Activated naive CD4-positive, alpha-beta T cell treated with anti-CD3 and anti-CD28 coated beads, Interleukin-2, amount 10 ng/mL, durations not matched to agents 7 days and 5 days (primary cell): ENCODE measurements at regions not wholly inside any gene's neighbourhood (a gene's known extent, or its start where the extent isn't known, plus 50 kb on each side); places are given as distances from the start of the nearest gene placed in this dataset.

Experiments used
- CTCF ChIA-PET: fragments of 350-600 bp; sonication (Branson Sonifier 250); formaldehyde crosslinking; loops from one replicate; lab custom pipeline; 2021; ENCODE audit warnings: antibody characterized with exemption; lab: Charles Lee
- DNase-seq: peaks from one replicate; pipeline ENCODE4 v3.0.0-alpha.2; 2020
- H3K27ac Mint-ChIP-seq: one replicate; pipeline ENCODE4 v1.8.0; 2021; ENCODE audit warnings: mild to moderate bottlenecking, moderate library complexity, mixed read lengths
- H3K27me3 Mint-ChIP-seq: one replicate; pipeline ENCODE4 v1.8.0; 2021; ENCODE audit warnings: mild to moderate bottlenecking, mixed read lengths
- H3K36me3 Mint-ChIP-seq: one replicate; pipeline ENCODE4 v1.8.0; 2021; ENCODE audit warnings: mixed read lengths
- H3K4me1 Mint-ChIP-seq: one replicate; pipeline ENCODE4 v1.8.0; 2021; ENCODE audit warnings: mixed read lengths
- H3K4me3 Mint-ChIP-seq: one replicate; pipeline ENCODE4 v1.8.0; 2021; ENCODE audit warnings: mild to moderate bottlenecking, moderate library complexity, mixed read lengths
- H3K9me3 Mint-ChIP-seq: one replicate; pipeline ENCODE4 v1.8.0; 2021; ENCODE audit warnings: mixed read lengths

GRCh38 chr16:17724242-17724898 is 253.6 kb upstream of the XYLT1 start:
- H3K4me3 Mint-ChIP-seq = no peak overlapping the region
- H3K27me3 Mint-ChIP-seq = no peaks in the 10 kb centered on the region
- DNase-seq = no peak
- H3K4me1 Mint-ChIP-seq = no peaks in the 10 kb centered on the region
- CTCF ChIA-PET = no interaction called here
- H3K27ac Mint-ChIP-seq = no peak overlapping the region
- no peaks in the 10 kb centered on the region for H3K9me3 Mint-ChIP-seq
- no peaks in the 10 kb centered on the region for H3K36me3 Mint-ChIP-seq

GRCh38 chr16:17723531-17724134 is 252.9 kb upstream of the XYLT1 start:
- no peaks in the 10 kb centered on the region for H3K27me3 Mint-ChIP-seq
- DNase-seq = no peak
- no peak overlapping the region for H3K4me3 Mint-ChIP-seq
- H3K27ac Mint-ChIP-seq = no peak overlapping the region
- no peaks in the 10 kb centered on the region for H3K9me3 Mint-ChIP-seq
- no peaks in the 10 kb centered on the region for H3K36me3 Mint-ChIP-seq
- no peaks in the 10 kb centered on the region for H3K4me1 Mint-ChIP-seq
- CTCF ChIA-PET = no interaction called here

- CTCF ChIA-PET = no interaction called here
- H3K4me3 Mint-ChIP-seq = no peak overlapping the region
- no peak overlapping the region for H3K27ac Mint-ChIP-seq
- no peaks in the 10 kb centered on the region for H3K36me3 Mint-ChIP-seq
- H3K9me3 Mint-ChIP-seq = no peaks in the 10 kb centered on the region
- no peaks in the 10 kb centered on the region for H3K27me3 Mint-ChIP-seq
- no peak for DNase-seq
- no peaks in the 10 kb centered on the region for H3K4me1 Mint-ChIP-seq
Observed at GRCh38 chr16:17718495-17718894, 247.7 kb upstream of the XYLT1 start.

GRCh38 chr16:17705847-17706246 is 235.1 kb upstream of the XYLT1 start:
- H3K36me3 Mint-ChIP-seq = no peaks in the 10 kb centered on the region
- H3K27ac Mint-ChIP-seq = no peak overlapping the region
- no peaks in the 10 kb centered on the region for H3K9me3 Mint-ChIP-seq
- no peaks in the 10 kb centered on the region for H3K4me1 Mint-ChIP-seq
- H3K27me3 Mint-ChIP-seq = no peaks in the 10 kb centered on the region
- CTCF ChIA-PET = no interaction called here
- H3K4me3 Mint-ChIP-seq = no peak overlapping the region
- DNase-seq = no peak

GRCh38 chr16:17696616-17697015 is 225.9 kb upstream of the XYLT1 start:
- Mint-ChIP-seq H3K9me3 (no peaks in the 10 kb centered on the region), H3K4me3 (no peak overlapping the region), H3K4me1 (no peaks in the 10 kb centered on the region), H3K36me3 (no peaks in the 10 kb centered on the region), H3K27me3 (peaks cover 5% of the 10 kb centered on the region), H3K27ac (no peak overlapping the region)
- CTCF ChIA-PET = no interaction called here
- no peak for DNase-seq

- H3K36me3 Mint-ChIP-seq = no peaks in the 10 kb centered on the region
- H3K27me3 Mint-ChIP-seq = peaks cover 5% of the 10 kb centered on the region
- H3K9me3 Mint-ChIP-seq = no peaks in the 10 kb centered on the region
- H3K4me3 Mint-ChIP-seq = no peak overlapping the region
- H3K27ac Mint-ChIP-seq = no peak overlapping the region
- CTCF ChIA-PET = no interaction called here
- no peaks in the 10 kb centered on the region for H3K4me1 Mint-ChIP-seq
- no peak for DNase-seq
Observed at GRCh38 chr16:17692484-17692883, 221.7 kb upstream of the XYLT1 start.

GRCh38 chr16:17691899-17692176 is 221.1 kb upstream of the XYLT1 start:
- Mint-ChIP-seq H3K9me3 (no peaks in the 10 kb centered on the region), H3K27me3 (peaks cover 5% of the 10 kb centered on the region), H3K27ac (no peak overlapping the region), H3K36me3 (no peaks in the 10 kb centered on the region), H3K4me3 (no peak overlapping the region), H3K4me1 (no peaks in the 10 kb centered on the region)
- CTCF ChIA-PET = no interaction called here
- no peak for DNase-seq

- Mint-ChIP-seq H3K4me1 (no peaks in the 10 kb centered on the region), H3K27ac (no peak overlapping the region), H3K4me3 (no peak overlapping the region), H3K9me3 (no peaks in the 10 kb centered on the region), H3K36me3 (no peaks in the 10 kb centered on the region), H3K27me3 (peaks cover 5% of the 10 kb centered on the region)
- DNase-seq = no peak
- CTCF ChIA-PET = no interaction called here
Observed at GRCh38 chr16:17691106-17691898, 220.5 kb upstream of the XYLT1 start.

- no peaks in the 10 kb centered on the region for H3K36me3 Mint-ChIP-seq
- no peaks in the 10 kb centered on the region for H3K27me3 Mint-ChIP-seq
- H3K4me1 Mint-ChIP-seq = no peaks in the 10 kb centered on the region
- CTCF ChIA-PET = no interaction called here
- no peaks in the 10 kb centered on the region for H3K9me3 Mint-ChIP-seq
- no peak overlapping the region for H3K27ac Mint-ChIP-seq
- no peak for DNase-seq
- no peak overlapping the region for H3K4me3 Mint-ChIP-seq
Observed at GRCh38 chr16:17685447-17685846, 214.7 kb upstream of the XYLT1 start.

- H3K27me3 Mint-ChIP-seq = no peaks in the 10 kb centered on the region
- no peak for DNase-seq
- no peak overlapping the region for H3K4me3 Mint-ChIP-seq
- CTCF ChIA-PET = interaction anchor here (0.7 kb wide), 1 partner anchor 698 kb away, joined by 3 read pairs; no protein-coding TSS in a partner anchor
- H3K27ac Mint-ChIP-seq = no peak overlapping the region
- H3K9me3 Mint-ChIP-seq = peaks cover 6% of the 10 kb centered on the region
- no peaks in the 10 kb centered on the region for H3K36me3 Mint-ChIP-seq
- H3K4me1 Mint-ChIP-seq = no peaks in the 10 kb centered on the region
Observed at GRCh38 chr16:17683281-17683680, 212.5 kb upstream of the XYLT1 start.

GRCh38 chr16:17676171-17676570 is 205.4 kb upstream of the XYLT1 start:
- Mint-ChIP-seq H3K36me3 (no peaks in the 10 kb centered on the region), H3K9me3 (peaks cover 6% of the 10 kb centered on the region), H3K27ac (no peak overlapping the region), H3K27me3 (no peaks in the 10 kb centered on the region), H3K4me1 (no peaks in the 10 kb centered on the region), H3K4me3 (no peak overlapping the region)
- DNase-seq = no peak
- CTCF ChIA-PET = no interaction called here

GRCh38 chr16:17668386-17668785 is 197.6 kb upstream of the XYLT1 start:
- H3K27ac Mint-ChIP-seq = no peak overlapping the region
- H3K9me3 Mint-ChIP-seq = no peaks in the 10 kb centered on the region
- no peaks in the 10 kb centered on the region for H3K27me3 Mint-ChIP-seq
- no peak for DNase-seq
- no peak overlapping the region for H3K4me3 Mint-ChIP-seq
- CTCF ChIA-PET = no interaction called here
- H3K36me3 Mint-ChIP-seq = no peaks in the 10 kb centered on the region
- no peaks in the 10 kb centered on the region for H3K4me1 Mint-ChIP-seq

- DNase-seq = no peak
- CTCF ChIA-PET = no interaction called here
- H3K36me3 Mint-ChIP-seq = no peaks in the 10 kb centered on the region
- no peaks in the 10 kb centered on the region for H3K4me1 Mint-ChIP-seq
- no peaks in the 10 kb centered on the region for H3K27me3 Mint-ChIP-seq
- H3K9me3 Mint-ChIP-seq = no peaks in the 10 kb centered on the region
- no peak overlapping the region for H3K4me3 Mint-ChIP-seq
- no peak overlapping the region for H3K27ac Mint-ChIP-seq
Observed at GRCh38 chr16:17666293-17666692, 195.5 kb upstream of the XYLT1 start.

- H3K36me3 Mint-ChIP-seq = no peaks in the 10 kb centered on the region
- no peak overlapping the region for H3K27ac Mint-ChIP-seq
- H3K4me1 Mint-ChIP-seq = no peaks in the 10 kb centered on the region
- DNase-seq = no peak
- CTCF ChIA-PET = no interaction called here
- peaks cover 5% of the 10 kb centered on the region for H3K27me3 Mint-ChIP-seq
- H3K9me3 Mint-ChIP-seq = no peaks in the 10 kb centered on the region
- no peak overlapping the region for H3K4me3 Mint-ChIP-seq
Observed at GRCh38 chr16:17658881-17659280, 188.1 kb upstream of the XYLT1 start.

- Mint-ChIP-seq H3K27me3 (peaks cover 5% of the 10 kb centered on the region), H3K36me3 (no peaks in the 10 kb centered on the region), H3K9me3 (no peaks in the 10 kb centered on the region)
Observed at GRCh38 chr16:17657045-17657444, 186.3 kb upstream of the XYLT1 start.

More at GRCh38 chr16:17657045-17657444, 186.3 kb upstream of the XYLT1 start:
- no peak overlapping the region for H3K27ac Mint-ChIP-seq
- no peak for DNase-seq
- no peaks in the 10 kb centered on the region for H3K4me1 Mint-ChIP-seq
- CTCF ChIA-PET = no interaction called here
- no peak overlapping the region for H3K4me3 Mint-ChIP-seq
